GM12878 (cell line): ENCODE measurements at regions not wholly inside any gene's neighbourhood (a gene's known extent, or its start where the extent isn't known, plus 50 kb on each side); places are given as distances from the start of the nearest gene placed in this dataset.

Experiments
- HDAC2 ChIP-seq: fragments of 200-600 bp; sonication (generic); IDR thresholded peaks from 2 replicates; pipeline ENCODE4 v1.6.1; 2017
- JUND ChIP-seq: IDR thresholded peaks from 2 replicates; pipeline ENCODE4 v1.6.1; 2012; ENCODE audit warnings: low read depth, mild to moderate bottlenecking, low read length, improper control_type of control experiment, moderate library complexity
- MTA3 ChIP-seq: IDR thresholded peaks from 2 replicates; pipeline ENCODE4 v1.6.1; 2012; ENCODE audit warnings: low read length, inconsistent platforms, borderline replicate concordance

- no peak for TF ChIP-seq JUND
- no peak for TF ChIP-seq HDAC2
- TF ChIP-seq MTA3 = no peak
Measured at GRCh38 chr10:71065659-71066058, 146.7 kb upstream of the UNC5B start.
